H9 (cell line): ENCODE measurements at regions not wholly inside any gene's neighbourhood (a gene's known extent, or its start where the extent isn't known, plus 50 kb on each side); places are given as distances from the start of the nearest gene placed in this dataset.

Experiments used
- DNase-seq: peaks from one replicate; pipeline ENCODE4 v3.0.0-alpha.2; 2017
- H2AFZ ChIP-seq: one replicate; pipeline ENCODE4 v1.6.1; 2013; ENCODE audit warnings: mild to moderate bottlenecking, low read length, control low read depth, moderate library complexity
- H2AK5ac ChIP-seq: 2 replicates; pipeline ENCODE4 v1.6.1; 2013; ENCODE audit warnings: low read length, control low read depth, mixed read lengths; ENCODE audit not compliant: insufficient read length
- H2BK120ac ChIP-seq: one replicate; pipeline ENCODE4 v1.6.1; 2013; ENCODE audit warnings: low read depth, mild to moderate bottlenecking, low read length, control low read depth, inconsistent platforms; ENCODE audit not compliant: poor library complexity, severe bottlenecking
- H2BK12ac ChIP-seq: 2 replicates; pipeline ENCODE4 v1.6.1; 2013; ENCODE audit warnings: low read length, control low read depth, mixed read lengths, low read depth; ENCODE audit not compliant: insufficient read length
- H2BK15ac ChIP-seq: 2 replicates; pipeline ENCODE4 v1.6.1; 2013; ENCODE audit warnings: low read depth, low read length, control low read depth
- H2BK20ac ChIP-seq: one replicate; pipeline ENCODE4 v1.6.1; 2013; ENCODE audit warnings: low read depth, mild to moderate bottlenecking, low read length, control low read depth, inconsistent platforms; ENCODE audit not compliant: poor library complexity, severe bottlenecking
- H2BK5ac ChIP-seq: 2 replicates; pipeline ENCODE4 v1.6.1; 2013; ENCODE audit warnings: low read length, control low read depth, mixed read lengths; ENCODE audit not compliant: insufficient read length
- H3K14ac ChIP-seq: 2 replicates; pipeline ENCODE4 v1.6.1; 2013; ENCODE audit warnings: low read length, control low read depth; ENCODE audit not compliant: insufficient read depth
- H3K18ac ChIP-seq: 2 replicates; pipeline ENCODE4 v1.6.1; 2013; ENCODE audit warnings: low read depth, mild to moderate bottlenecking, mixed read lengths, low read length, control low read depth; ENCODE audit not compliant: insufficient read length
- H3K23ac ChIP-seq: 2 replicates; pipeline ENCODE4 v1.6.1; 2013; ENCODE audit warnings: low read length, control low read depth, mixed read lengths, low read depth; ENCODE audit not compliant: insufficient read length
- H3K23me2 ChIP-seq: 2 replicates; pipeline ENCODE4 v1.6.1; 2013; ENCODE audit warnings: low read depth, mild to moderate bottlenecking, mixed read lengths, low read length, control low read depth; ENCODE audit not compliant: insufficient read length, poor library complexity, severe bottlenecking
- H3K27ac ChIP-seq: 2 replicates; pipeline ENCODE4 v1.5.1; 2013; ENCODE audit warnings: low read length, control low read depth, mixed read lengths, low read depth; ENCODE audit not compliant: insufficient read length
- H3K27me3 ChIP-seq: 2 replicates; pipeline ENCODE4 v1.6.1; 2013; ENCODE audit warnings: low read length, control low read depth, inconsistent platforms; ENCODE audit not compliant: insufficient read depth
- H3K4ac ChIP-seq: 2 replicates; pipeline ENCODE4 v1.6.1; 2013; ENCODE audit warnings: low read depth, mild to moderate bottlenecking, control low read depth, inconsistent platforms, low read length, moderate library complexity
- H3K4me1 ChIP-seq: 2 replicates; pipeline ENCODE4 v1.6.1; 2013; ENCODE audit warnings: low read length, control low read depth, inconsistent platforms; ENCODE audit not compliant: insufficient read depth
- H3K4me2 ChIP-seq: 2 replicates; pipeline ENCODE4 v1.6.1; 2013; ENCODE audit warnings: low read length, control low read depth, mixed read lengths; ENCODE audit not compliant: insufficient read length, insufficient read depth
- H3K56ac ChIP-seq: 2 replicates; pipeline ENCODE4 v1.6.1; 2013; ENCODE audit warnings: low read depth, mild to moderate bottlenecking, mixed read lengths, low read length, control low read depth; ENCODE audit not compliant: insufficient read length
- H3K79me1 ChIP-seq: 2 replicates; pipeline ENCODE4 v1.6.1; 2013; ENCODE audit warnings: low read depth, mild to moderate bottlenecking, moderate library complexity, low read length, control low read depth, inconsistent platforms; ENCODE audit not compliant: insufficient read depth, poor library complexity, severe bottlenecking
- H3K79me2 ChIP-seq: 2 replicates; pipeline ENCODE4 v1.6.1; 2013; ENCODE audit warnings: low read length, control low read depth, inconsistent platforms; ENCODE audit not compliant: insufficient read depth
- H3K9ac ChIP-seq: 2 replicates; pipeline ENCODE4 v1.6.1; 2013; ENCODE audit warnings: low read length, control low read depth, mixed read lengths; ENCODE audit not compliant: insufficient read length; ENCODE audit errors: extremely low read depth
- H3K9me3 ChIP-seq: one replicate; pipeline ENCODE4 v1.6.1; 2013; ENCODE audit warnings: low read depth, low read length, inconsistent platforms; ENCODE audit not compliant: control insufficient read depth
- H3T11ph ChIP-seq: one replicate; pipeline ENCODE4 v1.6.1; 2013; ENCODE audit warnings: mild to moderate bottlenecking, low read length, control low read depth, inconsistent platforms
- H4K20me1 ChIP-seq: one replicate; pipeline ENCODE4 v1.6.1; 2013; ENCODE audit not compliant: control insufficient read depth, insufficient read length, insufficient read depth
- H4K5ac ChIP-seq: 2 replicates; pipeline ENCODE4 v1.6.1; 2013; ENCODE audit warnings: low read depth, mild to moderate bottlenecking, mixed read lengths, low read length, control low read depth; ENCODE audit not compliant: insufficient read length
- H4K8ac ChIP-seq: replicated peaks from 2 replicates; pipeline ENCODE4 v1.6.1; 2013; ENCODE audit warnings: low read length, control low read depth, mixed read lengths, low read depth; ENCODE audit not compliant: insufficient read length
- H4K91ac ChIP-seq: 2 replicates; pipeline ENCODE4 v1.6.1; 2013; ENCODE audit warnings: low read depth, mild to moderate bottlenecking, moderate library complexity, mixed read lengths, low read length, control low read depth; ENCODE audit not compliant: insufficient read length
- H3K27ac Mint-ChIP-seq, 3 experiments: 2 replicates in 2 of 3; 3 replicates in 1 of 3; pipeline ENCODE4 v1.8.0; 2020 to 2021; ENCODE audit warnings: mixed read lengths in 3 of 3, mild to moderate bottlenecking in 1 of 3, moderate library complexity in 1 of 3
- H3K27me3 Mint-ChIP-seq: 2 replicates; pipeline ENCODE4 v1.8.0; 2021; ENCODE audit warnings: low read depth, mild to moderate bottlenecking, moderate library complexity, mixed read lengths
- H3K36me3 Mint-ChIP-seq, 3 experiments: 2 replicates in 2 of 3; 3 replicates in 1 of 3; pipeline ENCODE4 v1.8.0; 2020 to 2021; ENCODE audit warnings: low read depth in 3 of 3, mixed read lengths in 3 of 3; ENCODE audit not compliant: insufficient read depth in 1 of 3
- H3K4me1 Mint-ChIP-seq, 2 experiments: 2 replicates each; pipeline ENCODE4 v1.8.0; 2020; ENCODE audit warnings: mixed read lengths in 2 of 2
- H3K4me3 Mint-ChIP-seq, 2 experiments: 2 replicates in 1 of 2; 3 replicates in 1 of 2; pipeline ENCODE4 v1.8.0; 2020 to 2021; ENCODE audit warnings: mild to moderate bottlenecking in 2 of 2, mixed read lengths in 2 of 2, moderate library complexity in 1 of 2
- H3K9me3 Mint-ChIP-seq, 2 experiments: 2 replicates in 1 of 2; 3 replicates in 1 of 2; pipeline ENCODE4 v1.8.0; 2020; ENCODE audit warnings: mild to moderate bottlenecking in 2 of 2, mixed read lengths in 2 of 2, moderate library complexity in 1 of 2
- WGBS: extraction: QIAGEN DNeasy Blood & Tissue Kit; methylation state at CpG from one replicate; pipeline ENCODE4 v1.1.7; 2013; ENCODE audit warnings: missing lambda C conversion rate, low lambda C conversion rate, mixed read lengths; ENCODE audit not compliant: insufficient read length; ENCODE audit errors: extremely low coverage; 5-methylcytosine and 5-hydroxymethylcytosine counted together
- TF ChIP-seq, protein P1 (sequence below): fragments of 200-600 bp; sonication (generic); conservative IDR thresholded peaks from 3 replicates; pipeline ENCODE4 v1.8.0; 2021; ENCODE audit warnings: antibody characterized with exemption, mild to moderate bottlenecking

DNA sequence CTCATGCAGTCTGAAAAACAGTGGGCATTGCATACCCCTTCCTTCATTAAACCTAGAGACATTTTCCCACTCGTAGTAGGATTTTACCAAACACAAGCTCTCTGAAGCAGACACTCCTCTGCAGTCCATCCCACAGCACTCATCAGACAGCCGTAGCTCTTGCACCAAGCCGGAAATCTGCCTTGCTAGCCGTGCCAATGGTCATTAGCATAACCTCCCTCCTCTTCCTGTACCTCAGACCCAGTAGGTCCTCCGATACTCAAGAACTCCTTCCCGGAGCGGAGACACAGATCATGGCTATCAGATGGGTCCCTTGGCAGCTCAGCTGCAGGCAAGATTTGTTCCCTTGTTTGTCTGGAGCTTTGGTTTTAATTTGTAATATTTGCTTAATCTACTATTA, 483.1 kb upstream of the PSMD7 start:
- no peak overlapping the region for H3K23ac ChIP-seq
- H3K4me1 ChIP-seq, result no peaks in the 10 kb centered on the region
- no peak overlapping the region for H2AFZ ChIP-seq
- Mint-ChIP-seq H3K4me3 (no peak overlapping the region), H3K4me1 (peaks cover 3 to 4% of the 10 kb centered on the region in 2 experiments; a peak in 3 of 4 replicates), H3K36me3 (no peaks in the 10 kb centered on the region), H3K9me3 (no peaks in the 10 kb centered on the region), H3K27me3 (peaks cover under 1% of the 10 kb centered on the region), H3K27ac (no peak overlapping the region)
- no peak overlapping the region for H4K5ac ChIP-seq
- no peak overlapping the region for H4K8ac ChIP-seq
- no peaks in the 10 kb centered on the region for H3K27me3 ChIP-seq
- no peak overlapping the region for H2BK15ac ChIP-seq
- H3K23me2 ChIP-seq, result no peaks in the 10 kb centered on the region
- H4K91ac ChIP-seq, result no peak overlapping the region
- DNase-seq, result peak; percentile 30
- no peak overlapping the region for H2BK12ac ChIP-seq
- no peak overlapping the region for H2AK5ac ChIP-seq
- no peak overlapping the region for H3K27ac ChIP-seq
- no peak overlapping the region for H3K18ac ChIP-seq
- H3K79me1 ChIP-seq, result no peaks in the 10 kb centered on the region
- no peak overlapping the region for H2BK120ac ChIP-seq
- H3K9ac ChIP-seq, result no peak overlapping the region
- H3K4ac ChIP-seq, result no peak overlapping the region
- TF ChIP-seq, protein P1, sequence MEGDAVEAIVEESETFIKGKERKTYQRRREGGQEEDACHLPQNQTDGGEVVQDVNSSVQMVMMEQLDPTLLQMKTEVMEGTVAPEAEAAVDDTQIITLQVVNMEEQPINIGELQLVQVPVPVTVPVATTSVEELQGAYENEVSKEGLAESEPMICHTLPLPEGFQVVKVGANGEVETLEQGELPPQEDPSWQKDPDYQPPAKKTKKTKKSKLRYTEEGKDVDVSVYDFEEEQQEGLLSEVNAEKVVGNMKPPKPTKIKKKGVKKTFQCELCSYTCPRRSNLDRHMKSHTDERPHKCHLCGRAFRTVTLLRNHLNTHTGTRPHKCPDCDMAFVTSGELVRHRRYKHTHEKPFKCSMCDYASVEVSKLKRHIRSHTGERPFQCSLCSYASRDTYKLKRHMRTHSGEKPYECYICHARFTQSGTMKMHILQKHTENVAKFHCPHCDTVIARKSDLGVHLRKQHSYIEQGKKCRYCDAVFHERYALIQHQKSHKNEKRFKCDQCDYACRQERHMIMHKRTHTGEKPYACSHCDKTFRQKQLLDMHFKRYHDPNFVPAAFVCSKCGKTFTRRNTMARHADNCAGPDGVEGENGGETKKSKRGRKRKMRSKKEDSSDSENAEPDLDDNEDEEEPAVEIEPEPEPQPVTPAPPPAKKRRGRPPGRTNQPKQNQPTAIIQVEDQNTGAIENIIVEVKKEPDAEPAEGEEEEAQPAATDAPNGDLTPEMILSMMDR, result no peak
- H3K56ac ChIP-seq, result no peak overlapping the region
- H3K9me3 ChIP-seq, result no peaks in the 10 kb centered on the region
- no peak overlapping the region for H3K14ac ChIP-seq
- H3K79me2 ChIP-seq, result no peaks in the 10 kb centered on the region
- H3T11ph ChIP-seq, result no peak overlapping the region
- H3K4me2 ChIP-seq, result no peak overlapping the region
- WGBS, result no CpG with 5 or more reads among the region's 7 CpGs
- H2BK5ac ChIP-seq, result no peak overlapping the region
- H2BK20ac ChIP-seq, result no peak overlapping the region
- H4K20me1 ChIP-seq, result no peaks in the 10 kb centered on the region
